NK-92 treated with Interleukin-12 subunit alpha and Interleukin-12 subunit beta, amount 100 ng/mL, for 24 hours (cell line): ENCODE measurements at regions not wholly inside any gene's neighbourhood (a gene's known extent, or its start where the extent isn't known, plus 50 kb on each side); places are given as distances from the start of the nearest gene placed in this dataset.
"Not testable (repeated sequence)": the region's sequence is repeated elsewhere in the genome, so short reads cannot be mapped to it uniquely, and the experiment has no call there.

Experiments
- DNase-seq: peaks from one replicate; lab custom pipeline; 2025; lab: John Stamatoyannopoulos, UW

DNA sequence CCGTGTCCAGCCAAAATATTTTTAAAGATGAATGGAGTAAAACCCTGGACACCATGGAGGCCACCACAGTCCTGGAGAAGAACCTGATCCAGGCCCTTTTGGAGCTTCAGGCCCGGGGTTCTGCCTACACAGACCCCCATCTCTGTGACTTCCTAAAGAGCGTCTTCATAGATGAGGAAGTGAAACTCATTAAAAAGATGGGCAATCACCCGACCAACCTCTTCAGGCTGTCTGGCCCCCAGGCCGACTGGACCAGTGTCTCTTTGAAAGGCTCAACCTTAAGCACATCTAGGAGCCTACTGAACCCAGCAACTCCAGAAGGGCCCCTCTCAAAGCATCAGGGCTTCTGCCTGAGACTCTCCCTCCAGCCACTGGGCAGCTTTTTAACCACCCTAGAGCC is 107.9 kb upstream of the FAM174B start:
- no peak for DNase-seq

DNA sequence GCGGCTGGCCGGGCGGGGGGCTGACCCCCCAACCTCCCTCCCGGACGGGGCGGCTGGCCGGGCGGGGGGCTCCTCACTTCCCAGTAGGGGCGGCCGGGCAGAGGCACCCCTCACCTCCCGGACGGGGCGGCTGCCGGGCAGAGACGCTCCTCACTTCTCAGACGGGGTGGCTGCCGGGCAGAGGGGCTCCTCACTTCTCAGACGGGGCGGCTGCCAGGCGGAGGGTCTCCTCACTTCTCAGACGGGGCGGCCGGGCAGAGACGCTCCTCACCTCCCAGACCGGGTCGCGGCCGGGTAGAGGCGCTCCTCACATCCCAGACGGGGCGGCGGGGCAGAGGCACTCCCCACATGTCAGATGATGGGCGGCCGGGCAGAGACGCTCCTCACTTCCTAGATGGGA is 112.6 kb upstream of the FAM174B start:
- DNase-seq: not testable (repeated sequence)

DNA sequence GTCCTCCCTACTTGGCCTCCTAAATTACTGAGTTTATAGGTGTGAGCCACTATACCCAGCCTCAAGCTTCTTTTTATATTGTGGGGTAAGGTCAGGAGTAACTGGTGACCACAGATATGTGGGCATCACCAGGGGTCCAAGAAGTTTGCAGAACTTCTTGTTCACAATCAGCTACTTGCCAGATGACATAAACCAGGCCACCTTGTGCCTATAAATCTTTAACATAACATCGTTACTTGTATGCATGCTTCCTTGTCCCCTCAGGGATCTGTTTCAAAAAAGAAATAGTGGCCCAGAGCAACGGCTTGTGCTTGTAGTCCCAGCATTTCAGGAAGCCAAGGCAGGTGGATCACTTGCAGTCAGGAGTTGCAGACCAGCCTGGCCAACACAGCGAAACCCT is 115.1 kb upstream of the FAM174B start:
- DNase-seq: no peak

- no peak for DNase-seq
Observed at GRCh38 chr15:92772061-92772460, 116.5 kb upstream of the FAM174B start.

DNA sequence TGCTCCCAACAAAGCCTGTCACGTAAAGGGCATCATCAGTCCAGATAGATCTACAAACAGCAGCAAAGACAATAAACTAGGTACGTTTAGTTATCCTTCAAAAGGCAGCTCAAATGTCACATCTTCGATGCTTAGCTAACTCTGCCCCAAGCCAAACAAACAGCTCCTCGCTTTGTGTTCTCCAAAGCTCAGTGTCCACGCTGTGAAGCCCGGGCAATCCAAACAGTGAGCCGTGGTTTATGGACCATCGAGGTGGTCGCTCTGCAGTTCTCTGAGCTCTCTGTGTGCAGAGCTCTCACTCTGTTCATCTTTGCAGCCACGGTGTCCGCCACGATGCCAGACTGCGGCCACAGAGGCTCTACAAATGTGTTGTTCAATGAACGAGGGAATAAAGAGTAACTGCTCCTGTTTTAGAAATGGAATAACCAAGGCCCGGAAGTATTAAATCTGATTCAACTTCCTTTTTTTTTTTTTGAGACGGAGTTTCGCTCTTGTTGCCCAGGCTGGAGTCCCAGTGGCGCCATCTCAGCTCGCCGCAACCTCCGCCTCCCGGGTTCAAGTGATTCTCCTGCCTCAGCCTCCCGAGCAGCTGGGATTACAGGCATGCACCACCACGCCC is 117.2 kb upstream of the FAM174B start:
- no peak for DNase-seq

DNA sequence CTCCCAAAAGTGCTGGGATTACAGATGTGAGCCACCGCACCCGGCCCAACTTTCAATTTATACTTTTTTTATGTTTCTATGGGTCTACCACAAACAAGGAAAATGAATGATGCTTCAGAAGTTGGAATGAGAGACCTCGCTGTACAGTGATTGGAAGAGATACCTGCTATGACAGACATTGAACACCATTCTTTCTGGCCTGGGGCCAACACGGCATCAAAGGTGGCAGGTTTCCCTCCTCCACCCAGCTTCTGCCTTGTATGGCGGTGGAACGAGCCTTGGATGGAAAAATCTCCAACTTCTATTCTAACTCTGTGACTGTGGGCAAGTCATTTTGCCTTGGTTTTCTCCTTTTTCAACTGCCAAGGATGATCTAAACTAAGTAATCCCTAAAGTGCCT is 117.8 kb upstream of the FAM174B start:
- no peak for DNase-seq

GRCh38 chr15:92779874-92780273 is 120.2 kb upstream of the CHD2 start:
- no peak for DNase-seq

DNA sequence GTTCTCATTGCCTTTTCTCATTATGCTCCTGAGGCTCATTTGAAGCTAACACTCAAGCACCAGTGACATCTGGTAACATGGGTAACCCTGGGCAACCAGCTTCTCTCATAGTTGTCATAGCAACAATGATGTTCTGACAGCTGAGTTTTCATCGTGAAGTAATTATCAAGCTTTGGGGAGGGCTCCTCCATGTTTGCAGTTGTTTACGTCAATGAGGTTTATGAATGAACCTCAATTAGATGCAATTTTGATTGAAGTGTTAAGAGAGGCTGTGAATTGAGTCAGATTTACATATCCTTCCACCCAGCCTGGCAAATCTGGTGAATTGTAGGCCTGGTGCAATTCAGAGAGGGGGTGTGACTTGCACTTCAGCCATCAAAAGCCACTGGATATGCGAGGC is 119.3 kb upstream of the CHD2 start:
- DNase-seq: no peak

DNA sequence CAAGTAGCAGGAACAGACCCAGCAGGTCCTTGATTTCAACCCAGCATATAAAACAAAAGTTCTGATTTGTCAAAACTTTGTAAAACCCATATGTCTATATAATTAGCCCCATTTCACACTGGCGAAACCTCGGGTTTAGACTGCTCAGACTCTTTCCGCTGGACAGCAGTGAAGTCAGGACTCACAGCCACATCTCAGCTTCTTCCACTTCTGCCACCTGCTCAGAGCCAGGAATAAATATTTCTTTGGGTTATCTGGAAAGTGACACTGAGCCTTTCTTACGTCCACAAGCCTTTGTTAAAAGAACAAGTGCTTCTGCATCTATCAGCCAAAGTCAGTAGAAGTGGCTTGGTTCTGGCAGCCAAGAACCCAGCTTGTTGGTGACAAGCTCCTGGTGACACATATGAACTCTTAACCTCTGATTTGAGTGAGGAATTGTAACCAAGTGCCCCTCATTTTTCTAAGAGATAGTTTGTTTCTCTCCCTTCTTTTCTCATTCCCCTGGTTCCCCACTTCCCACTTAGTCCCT is 118.1 kb upstream of the CHD2 start:
- DNase-seq: no peak

DNA sequence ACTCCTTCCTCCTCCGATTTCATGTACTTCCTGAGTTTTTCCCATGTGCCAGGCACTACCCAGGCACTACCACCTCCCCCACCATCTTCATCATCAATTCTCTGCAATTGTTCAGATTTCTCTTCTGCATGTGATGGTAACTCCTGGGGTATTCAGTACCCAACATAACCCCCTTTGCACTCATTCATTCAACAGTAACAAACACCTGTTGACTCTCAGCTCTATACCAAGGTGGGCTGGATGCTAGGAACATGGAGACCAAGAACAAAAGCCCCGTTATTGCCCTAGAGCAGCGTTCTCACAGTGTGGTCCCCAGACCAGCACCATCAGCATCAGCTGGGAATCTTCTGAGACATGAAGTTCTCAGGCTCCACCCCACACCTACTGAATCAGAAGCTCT is 113.0 kb upstream of the CHD2 start:
- no peak for DNase-seq

DNA sequence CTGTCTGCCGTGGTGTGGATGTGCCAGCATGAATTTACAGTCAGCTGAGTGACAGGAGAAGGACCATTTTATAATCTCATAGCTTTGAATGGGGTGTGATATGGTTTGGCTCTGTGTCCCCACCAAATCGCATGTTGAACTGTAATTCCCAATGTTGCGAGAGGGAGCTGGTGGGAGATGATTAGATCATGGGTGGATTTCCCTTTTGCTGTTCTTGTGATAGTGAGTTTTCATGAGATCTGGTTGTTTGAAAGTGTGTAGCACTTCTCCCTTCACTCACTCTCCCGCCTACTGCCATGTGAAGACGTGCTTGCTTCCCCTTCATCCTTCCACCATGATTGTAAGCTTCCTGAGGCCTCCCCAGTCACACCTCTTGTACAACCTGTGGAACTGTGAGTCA is 111.9 kb upstream of the CHD2 start:
- no peak for DNase-seq

GRCh38 chr15:92788793-92789192 is 111.3 kb upstream of the CHD2 start:
- not testable (repeated sequence) for DNase-seq

GRCh38 chr15:92796161-92796611 is 103.9 kb upstream of the CHD2 start:
- no peak for DNase-seq

GRCh38 chr15:92797168-92798052 is 102.7 kb upstream of the CHD2 start:
- DNase-seq: no peak

- DNase-seq: no peak
Observed at GRCh38 chr15:92800013-92800412, 100.1 kb upstream of the CHD2 start.

GRCh38 chr15:92800416-92801055 is 99.6 kb upstream of the CHD2 start:
- DNase-seq: not testable (repeated sequence)

DNA sequence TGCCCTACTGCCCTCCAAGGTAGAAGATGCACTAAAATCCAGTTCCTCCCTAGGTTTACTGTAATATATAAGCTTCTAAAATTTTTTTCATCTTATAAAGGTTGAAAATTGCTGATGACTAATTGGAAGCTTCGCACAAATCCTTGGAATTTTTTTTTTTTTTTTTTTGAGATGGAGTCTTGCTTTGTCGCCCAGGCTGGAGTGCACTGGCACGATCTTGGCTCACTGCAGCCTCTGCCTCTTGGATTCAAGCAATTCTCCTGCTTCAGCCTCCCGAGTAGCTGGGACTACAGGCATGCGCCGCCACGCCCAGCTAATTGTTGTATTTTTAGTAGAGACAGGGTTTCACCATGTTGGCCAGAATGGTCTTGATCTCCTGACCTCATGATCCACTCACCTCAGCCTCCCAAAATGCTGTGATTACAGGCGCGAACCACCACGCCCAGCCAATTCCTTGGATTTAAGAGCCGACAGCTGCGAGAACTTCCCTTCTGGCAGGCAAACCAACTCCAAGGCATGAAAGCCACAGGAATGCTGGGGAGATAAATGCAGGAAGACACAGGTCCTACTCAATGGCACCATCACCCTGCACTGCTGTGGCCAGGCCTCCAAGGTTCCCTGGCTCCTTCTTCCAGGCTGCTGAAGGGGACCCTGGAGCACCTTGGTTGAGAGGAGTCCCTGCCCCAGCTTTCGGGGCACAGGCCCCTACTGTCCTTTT is 98.9 kb upstream of the CHD2 start:
- not testable (repeated sequence) for DNase-seq

- DNase-seq: no peak
Observed at GRCh38 chr15:92801774-92802464, 98.2 kb upstream of the CHD2 start.

DNA sequence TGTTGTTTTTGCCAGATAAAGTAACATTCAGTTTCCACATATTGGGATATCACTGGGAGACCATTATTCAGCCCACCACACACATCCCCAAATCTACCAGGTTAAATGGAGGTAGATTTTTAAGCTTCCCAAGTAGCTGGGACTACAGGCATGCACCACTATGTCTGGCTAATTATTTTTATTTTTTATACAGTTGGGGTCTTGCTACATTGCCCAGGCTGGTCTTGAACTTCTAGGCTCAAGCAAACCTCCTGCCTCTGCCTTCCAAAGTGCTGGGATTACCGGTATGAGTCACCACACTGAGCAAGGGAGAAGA is 96.6 kb upstream of the CHD2 start:
- no peak for DNase-seq

DNA sequence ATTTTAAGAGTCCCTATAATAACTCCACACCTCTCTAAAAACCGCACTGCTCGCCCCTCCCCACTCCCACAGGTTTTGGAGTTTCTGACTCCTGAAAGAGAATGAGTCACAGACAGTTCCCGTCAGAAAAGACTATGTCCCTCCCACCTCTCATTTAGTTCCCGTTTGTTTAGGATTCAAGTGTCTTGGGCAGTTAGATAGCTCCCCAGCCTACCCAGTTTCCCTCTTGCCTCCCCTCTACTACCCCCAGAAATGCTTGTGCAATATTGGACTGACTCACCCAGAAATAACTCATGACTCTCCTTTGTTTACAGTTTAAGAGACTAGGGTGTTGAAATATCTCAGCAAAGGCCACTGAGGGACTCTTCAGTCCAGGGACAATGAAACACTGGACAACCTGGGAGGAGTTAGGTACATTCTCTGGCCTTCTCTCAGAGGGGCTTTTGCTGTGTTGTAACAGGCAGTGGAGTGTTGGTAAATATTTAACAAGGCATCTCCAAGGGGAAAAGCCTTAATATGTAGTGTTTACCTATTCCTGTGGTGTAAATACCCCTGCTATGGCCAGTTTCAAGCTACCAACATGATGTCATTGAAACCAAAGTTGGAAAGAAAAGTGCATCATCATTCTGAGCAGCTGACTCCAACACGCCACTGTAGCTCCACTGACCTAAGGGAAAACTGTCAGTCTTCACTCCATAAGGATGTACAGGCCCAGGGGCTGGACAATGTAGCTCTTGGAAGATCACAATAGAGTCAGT is 96.1 kb upstream of the CHD2 start:
- DNase-seq: peak; percentile 63

- not testable (repeated sequence) for DNase-seq
Observed at GRCh38 chr15:92804610-92804936, 95.6 kb upstream of the CHD2 start.
